OCI-LY1 (cell line): ENCODE measurements at regions not wholly inside any gene's neighbourhood (a gene's known extent, or its start where the extent isn't known, plus 50 kb on each side); places are given as distances from the start of the nearest gene placed in this dataset.

Experiments
- EZH2 ChIP-seq: fragments of 200-600 bp; sonication (generic), shearing (Covaris generic); IDR thresholded peaks from 2 replicates; pipeline ENCODE4 v1.8.0; 2017; ENCODE audit warnings: borderline replicate concordance, mixed run types, mild to moderate bottlenecking, antibody characterized with exemption, low read length, moderate library complexity, mixed read lengths
- TF ChIP-seq, protein P1 (sequence below): fragments of 200-600 bp; sonication (generic), shearing (Covaris generic); IDR thresholded peaks from 2 replicates; pipeline ENCODE4 v1.5.1; 2017; ENCODE audit warnings: mild to moderate bottlenecking, antibody characterized with exemption, low read length, moderate library complexity, mixed read lengths

- TF ChIP-seq, protein P1, sequence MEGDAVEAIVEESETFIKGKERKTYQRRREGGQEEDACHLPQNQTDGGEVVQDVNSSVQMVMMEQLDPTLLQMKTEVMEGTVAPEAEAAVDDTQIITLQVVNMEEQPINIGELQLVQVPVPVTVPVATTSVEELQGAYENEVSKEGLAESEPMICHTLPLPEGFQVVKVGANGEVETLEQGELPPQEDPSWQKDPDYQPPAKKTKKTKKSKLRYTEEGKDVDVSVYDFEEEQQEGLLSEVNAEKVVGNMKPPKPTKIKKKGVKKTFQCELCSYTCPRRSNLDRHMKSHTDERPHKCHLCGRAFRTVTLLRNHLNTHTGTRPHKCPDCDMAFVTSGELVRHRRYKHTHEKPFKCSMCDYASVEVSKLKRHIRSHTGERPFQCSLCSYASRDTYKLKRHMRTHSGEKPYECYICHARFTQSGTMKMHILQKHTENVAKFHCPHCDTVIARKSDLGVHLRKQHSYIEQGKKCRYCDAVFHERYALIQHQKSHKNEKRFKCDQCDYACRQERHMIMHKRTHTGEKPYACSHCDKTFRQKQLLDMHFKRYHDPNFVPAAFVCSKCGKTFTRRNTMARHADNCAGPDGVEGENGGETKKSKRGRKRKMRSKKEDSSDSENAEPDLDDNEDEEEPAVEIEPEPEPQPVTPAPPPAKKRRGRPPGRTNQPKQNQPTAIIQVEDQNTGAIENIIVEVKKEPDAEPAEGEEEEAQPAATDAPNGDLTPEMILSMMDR = no peak
- TF ChIP-seq EZH2 = no peak
Measured at GRCh38 chrX:20498851-20499635, 232.3 kb upstream of the RPS6KA3 start.
